ENCODE measurements at regions not wholly inside any gene's neighbourhood (a gene's known extent, or its start where the extent isn't known, plus 50 kb on each side); places are given as distances from the start of the nearest gene placed in this dataset.

DNA sequence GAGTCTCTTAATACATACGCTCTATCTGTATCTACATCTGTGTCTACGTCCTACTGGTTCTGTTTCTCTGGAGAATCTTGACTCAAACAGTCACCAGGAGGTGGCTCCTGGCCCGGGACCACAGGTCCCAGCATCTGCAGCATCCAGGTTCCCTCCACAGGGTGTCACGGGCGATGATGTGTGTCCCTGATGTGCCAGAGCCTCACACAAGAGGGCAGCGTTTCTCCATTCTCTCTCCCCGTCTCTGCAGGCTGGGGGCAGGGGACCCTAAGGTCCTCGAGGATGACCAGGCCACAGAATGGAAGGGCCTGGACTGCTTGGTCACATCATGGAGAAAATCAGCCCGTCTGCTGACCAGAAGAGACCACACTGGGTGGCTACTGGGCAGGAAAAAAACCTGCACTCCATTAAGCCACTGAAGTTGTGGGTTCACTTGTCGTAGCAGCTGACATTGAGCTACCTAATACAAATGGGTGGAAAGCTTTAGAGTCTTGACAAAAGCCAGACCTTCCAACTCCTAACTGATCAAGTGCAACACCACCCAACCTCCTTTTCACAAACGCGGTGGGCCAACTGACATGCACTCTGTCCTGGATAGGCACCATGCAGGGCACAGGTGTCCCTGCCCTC, 392.5 kb downstream of the CTTN start:
- no peak overlapping the region for H3K27ac ChIP-seq (ENCODE audit: insufficient read length, low read depth, low read length)
- H4K8ac ChIP-seq (replicated peaks; ENCODE audit: insufficient read length, low read depth, low read length) = no peak overlapping the region
- no peak overlapping the region for H3K4ac ChIP-seq (ENCODE audit: low read depth, low read length)
- DNase-seq = peak; percentile 50
- H2BK20ac ChIP-seq (ENCODE audit: low read depth, low read length, poor library complexity, severe bottlenecking) = no peak overlapping the region
- peaks cover 3% of the 10 kb centered on the region for H4K20me1 ChIP-seq (ENCODE audit: control insufficient read depth, insufficient read depth, insufficient read length)
- no peak overlapping the region for H3K56ac ChIP-seq (ENCODE audit: insufficient read length, low read depth, low read length)
- H2AFZ ChIP-seq (ENCODE audit: low read length) = no peak overlapping the region
- H3K9me3 ChIP-seq (ENCODE audit: control insufficient read depth, low read depth, low read length) = peaks cover 17% of the 10 kb centered on the region
- H3K79me2 ChIP-seq (ENCODE audit: insufficient read depth, low read length) = peaks cover 3% of the 10 kb centered on the region
- H3K18ac ChIP-seq (ENCODE audit: insufficient read length, low read depth, low read length) = no peak overlapping the region
- no peak overlapping the region for H3K27ac Mint-ChIP-seq
- H3K14ac ChIP-seq (ENCODE audit: insufficient read depth, low read length) = no peak overlapping the region
- H3K36me3 Mint-ChIP-seq (ENCODE audit: insufficient read depth in 1 of 3, low read depth in 3 of 3) = peaks cover 32 to 48% (median 45%) of the 10 kb centered on the region in 3 experiments
- TF ChIP-seq, protein P1, sequence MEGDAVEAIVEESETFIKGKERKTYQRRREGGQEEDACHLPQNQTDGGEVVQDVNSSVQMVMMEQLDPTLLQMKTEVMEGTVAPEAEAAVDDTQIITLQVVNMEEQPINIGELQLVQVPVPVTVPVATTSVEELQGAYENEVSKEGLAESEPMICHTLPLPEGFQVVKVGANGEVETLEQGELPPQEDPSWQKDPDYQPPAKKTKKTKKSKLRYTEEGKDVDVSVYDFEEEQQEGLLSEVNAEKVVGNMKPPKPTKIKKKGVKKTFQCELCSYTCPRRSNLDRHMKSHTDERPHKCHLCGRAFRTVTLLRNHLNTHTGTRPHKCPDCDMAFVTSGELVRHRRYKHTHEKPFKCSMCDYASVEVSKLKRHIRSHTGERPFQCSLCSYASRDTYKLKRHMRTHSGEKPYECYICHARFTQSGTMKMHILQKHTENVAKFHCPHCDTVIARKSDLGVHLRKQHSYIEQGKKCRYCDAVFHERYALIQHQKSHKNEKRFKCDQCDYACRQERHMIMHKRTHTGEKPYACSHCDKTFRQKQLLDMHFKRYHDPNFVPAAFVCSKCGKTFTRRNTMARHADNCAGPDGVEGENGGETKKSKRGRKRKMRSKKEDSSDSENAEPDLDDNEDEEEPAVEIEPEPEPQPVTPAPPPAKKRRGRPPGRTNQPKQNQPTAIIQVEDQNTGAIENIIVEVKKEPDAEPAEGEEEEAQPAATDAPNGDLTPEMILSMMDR (conservative IDR thresholded peaks at IDR 0.05) = peak; percentile 64
- no peak overlapping the region for H2BK15ac ChIP-seq (ENCODE audit: low read depth, low read length)
- no peak overlapping the region for H2BK5ac ChIP-seq (ENCODE audit: insufficient read length, low read length)
- no peak overlapping the region for H2BK120ac ChIP-seq (ENCODE audit: low read depth, low read length, poor library complexity, severe bottlenecking)
- H3K4me1 Mint-ChIP-seq = no peaks in the 10 kb centered on the region
- H3K4me1 ChIP-seq (ENCODE audit: insufficient read depth, low read length) = no peaks in the 10 kb centered on the region
- WGBS (ENCODE audit: extremely low coverage, insufficient read length, low lambda C conversion rate) = no CpG with 5 or more reads among the region's 12 CpGs
- H3K9me3 Mint-ChIP-seq = peaks cover 24 to 34% of the 10 kb centered on the region in 2 experiments
- no peak overlapping the region for H4K5ac ChIP-seq (ENCODE audit: insufficient read length, low read depth, low read length)
- no peak overlapping the region for H2AK5ac ChIP-seq (ENCODE audit: insufficient read length, low read length)
- H3K27me3 Mint-ChIP-seq (ENCODE audit: low read depth) = no peaks in the 10 kb centered on the region
- H3K4me2 ChIP-seq (ENCODE audit: insufficient read depth, insufficient read length, low read length) = no peak overlapping the region
- no peaks in the 10 kb centered on the region for H3K79me1 ChIP-seq (ENCODE audit: insufficient read depth, low read depth, low read length, poor library complexity, severe bottlenecking)
- no peak overlapping the region for H2BK12ac ChIP-seq (ENCODE audit: insufficient read length, low read depth, low read length)
- no peak overlapping the region for H3T11ph ChIP-seq (ENCODE audit: low read length)
- no peak overlapping the region for H4K91ac ChIP-seq (ENCODE audit: insufficient read length, low read depth, low read length)
- no peak overlapping the region for H3K9ac ChIP-seq (ENCODE audit: extremely low read depth, insufficient read length, low read length)
- H3K23me2 ChIP-seq (ENCODE audit: insufficient read length, low read depth, low read length, poor library complexity, severe bottlenecking) = no peaks in the 10 kb centered on the region
- H3K4me3 Mint-ChIP-seq = no peak overlapping the region
- H3K23ac ChIP-seq (ENCODE audit: insufficient read length, low read depth, low read length) = no peak overlapping the region
- no peaks in the 10 kb centered on the region for H3K27me3 ChIP-seq (ENCODE audit: insufficient read depth, low read length)
